HG02623 (cell line): ENCODE measurements at regions not wholly inside any gene's neighbourhood (a gene's known extent, or its start where the extent isn't known, plus 50 kb on each side); places are given as distances from the start of the nearest gene placed in this dataset.

Source experiments
- ATAC-seq: cut with Tn5 transposase; IDR thresholded peaks from one replicate; pipeline ENCODE4 v1.9.1; 2021; ENCODE audit warnings: moderate library complexity; ENCODE audit not compliant: unreplicated experiment

DNA sequence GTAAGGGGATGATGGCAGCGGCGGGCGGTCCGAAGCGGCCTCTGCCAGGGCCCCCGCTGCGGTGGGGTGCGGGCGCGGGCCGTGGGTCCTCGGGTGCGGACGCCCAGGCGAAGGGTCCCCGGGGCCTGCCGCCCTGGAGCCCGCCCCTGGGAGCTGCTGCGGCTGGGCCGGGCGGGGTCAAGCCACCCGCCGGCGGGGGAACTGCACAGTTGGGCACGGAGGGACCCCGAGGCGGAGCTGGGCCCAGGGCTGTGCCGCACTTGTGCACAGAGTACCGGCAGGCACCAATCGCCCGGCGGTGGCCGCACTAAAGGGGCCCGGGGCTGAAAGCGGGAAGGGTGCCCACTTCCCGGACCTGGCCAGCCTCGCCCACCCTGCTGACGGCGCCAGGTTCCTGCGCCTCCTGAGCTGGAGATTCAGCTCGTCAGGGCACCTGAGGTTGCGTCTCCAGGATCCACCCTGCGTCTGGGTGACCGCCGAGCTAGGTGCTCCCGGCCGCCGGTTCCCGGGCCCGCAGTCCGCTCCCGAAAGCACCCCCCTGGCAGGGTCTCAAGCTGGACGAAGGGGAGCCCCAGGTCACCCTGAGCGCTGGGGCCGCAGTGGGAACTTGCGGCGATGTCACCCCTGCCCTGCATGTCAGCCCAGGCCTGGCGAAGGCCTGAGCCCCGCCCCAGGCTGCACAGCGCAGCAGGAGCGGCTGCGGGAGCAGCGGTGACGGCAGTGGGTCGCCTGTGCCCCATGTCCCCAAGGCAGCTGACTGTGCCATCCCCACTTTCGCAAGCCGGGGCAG is 56.7 kb upstream of the ETV3 start:
- no peak for ATAC-seq

DNA sequence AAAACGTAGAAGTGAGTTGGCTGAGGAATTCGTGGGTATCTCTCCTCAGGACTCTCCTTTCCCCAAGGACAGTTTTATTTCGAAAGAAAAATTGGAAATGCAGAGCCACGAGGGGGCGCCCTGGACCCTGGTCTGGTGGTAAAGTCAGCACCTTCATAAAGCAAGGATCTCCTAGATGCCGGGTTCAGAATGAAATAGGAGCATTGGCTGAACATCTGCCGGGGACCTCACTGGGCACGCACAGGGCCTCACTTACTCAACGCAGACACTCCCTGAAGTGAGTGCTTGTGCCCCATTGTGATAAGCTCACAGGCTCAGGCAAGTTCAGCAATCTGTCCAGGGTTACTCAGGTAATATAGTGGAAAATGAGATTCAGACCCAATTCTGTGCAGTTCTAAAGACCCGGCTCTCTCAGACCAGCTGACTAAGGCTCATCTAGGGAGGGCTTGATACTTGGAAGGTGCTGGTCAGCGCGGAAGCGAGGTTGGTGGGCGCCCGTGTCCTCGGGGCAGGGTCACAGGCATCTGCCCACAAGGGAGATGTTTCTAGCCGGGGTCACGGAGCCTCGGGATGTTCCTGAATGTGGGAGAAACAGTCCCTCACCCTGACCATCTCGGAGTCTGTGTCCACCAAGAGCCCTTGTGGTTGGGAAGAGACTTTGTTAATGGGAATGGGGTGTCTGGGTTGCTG is 55.7 kb upstream of the ETV3 start:
- ATAC-seq, result no peak

GRCh38 chr1:157193219-157193618 is 55.0 kb upstream of the ETV3 start:
- no peak for ATAC-seq

DNA sequence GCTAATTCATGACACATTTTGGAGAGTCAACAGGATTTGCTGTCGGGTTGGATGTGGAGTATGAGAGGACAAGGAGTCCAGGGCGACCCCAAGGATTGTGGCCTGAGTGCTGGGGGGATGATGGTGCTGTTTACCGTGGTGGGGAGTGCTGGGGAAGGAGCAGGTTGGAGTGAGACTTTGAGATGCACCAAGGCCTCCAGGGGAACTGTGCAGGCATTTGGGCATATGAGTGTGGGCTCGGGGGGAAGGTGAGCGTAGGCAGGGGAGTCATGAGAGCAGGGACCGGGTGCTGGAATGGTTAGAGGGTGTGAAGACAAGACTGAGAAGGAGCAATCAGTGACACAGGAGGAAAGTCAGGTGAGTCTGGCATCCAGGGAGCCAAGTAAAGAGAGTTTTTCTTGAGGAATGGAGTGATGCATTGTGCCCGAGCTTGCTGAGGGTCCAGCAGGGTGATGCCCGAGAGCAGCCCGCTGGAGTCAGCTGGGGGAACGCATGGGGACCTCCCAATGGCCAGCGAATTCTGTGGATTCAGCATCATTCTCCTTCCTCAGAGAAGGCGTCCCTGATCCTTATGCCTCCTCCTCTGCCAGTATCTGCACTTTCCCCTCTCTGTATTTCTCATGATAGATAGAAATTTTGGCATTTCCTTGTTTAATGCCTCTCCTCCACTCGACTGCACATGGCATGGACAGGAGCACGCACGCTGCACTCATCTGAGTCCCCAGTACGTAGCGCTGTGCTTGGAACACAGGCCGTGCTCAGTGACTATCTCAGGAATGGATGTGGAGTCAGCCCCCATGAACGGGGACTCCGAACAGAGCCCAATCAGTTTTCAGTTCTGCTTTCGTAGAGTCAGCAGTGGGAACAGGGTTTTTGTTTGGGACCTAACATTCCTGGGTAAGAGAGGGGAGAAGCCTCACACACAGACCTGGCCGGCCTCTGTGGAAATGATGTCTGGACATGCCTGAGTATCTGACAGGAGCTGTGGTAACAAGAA is 52.1 kb upstream of the ETV3 start:
- no peak for ATAC-seq

DNA sequence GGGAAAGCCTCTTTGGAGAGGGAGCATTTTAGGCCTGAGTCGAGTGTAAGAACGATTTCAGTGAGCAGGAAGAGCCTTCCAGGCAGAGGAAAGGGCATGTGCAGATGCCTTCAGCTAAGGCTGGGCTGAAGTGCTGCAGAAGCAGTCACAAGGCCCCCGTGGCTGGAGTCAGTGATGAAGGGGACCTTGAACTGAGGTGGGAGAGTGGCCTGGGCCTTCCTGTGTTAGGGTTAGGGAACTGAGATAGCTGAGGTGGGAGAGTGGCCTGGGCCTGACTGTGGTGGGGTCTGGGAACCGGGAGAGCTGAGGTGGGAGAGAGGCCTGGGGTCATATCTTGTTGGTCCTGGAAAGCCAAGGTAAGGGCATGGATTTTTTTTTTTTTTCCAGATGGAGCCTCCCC is 50.9 kb upstream of the ETV3 start:
- ATAC-seq, result no peak
